DMS 273 treated with DMSO at 0.1 percent for 48 hours (cell line): ENCODE measurements at regions not wholly inside any gene's neighbourhood (a gene's known extent, or its start where the extent isn't known, plus 50 kb on each side); places are given as distances from the start of the nearest gene placed in this dataset.
"Not testable (repeated sequence)": the region's sequence is repeated elsewhere in the genome, so short reads cannot be mapped to it uniquely, and the experiment has no call there.

Source experiments
- DNase-seq: peaks from one replicate; lab custom pipeline; 2025; lab: John Stamatoyannopoulos, UW

- no peak for DNase-seq
Observed at GRCh38 chr16:7278636-7279035, 54.0 kb upstream of the RBFOX1 start.

GRCh38 chr16:7272567-7273158, 60.0 kb upstream of the RBFOX1 start:
- DNase-seq: no peak

GRCh38 chr16:7271486-7271885, 61.2 kb upstream of the RBFOX1 start:
- DNase-seq: no peak

GRCh38 chr16:7270823-7271222, 61.8 kb upstream of the RBFOX1 start:
- no peak for DNase-seq

- DNase-seq: no peak
Observed at GRCh38 chr16:7270006-7270405, 62.6 kb upstream of the RBFOX1 start.

GRCh38 chr16:7268182-7268581, 64.5 kb upstream of the RBFOX1 start:
- DNase-seq: no peak

GRCh38 chr16:7257016-7257415, 75.6 kb upstream of the RBFOX1 start:
- DNase-seq: no peak

GRCh38 chr16:7246578-7246977, 86.1 kb upstream of the RBFOX1 start:
- no peak for DNase-seq

GRCh38 chr16:7239547-7239946, 93.1 kb upstream of the RBFOX1 start:
- no peak for DNase-seq

GRCh38 chr16:7236824-7237410, 95.7 kb upstream of the RBFOX1 start:
- no peak for DNase-seq

- DNase-seq: no peak
Observed at GRCh38 chr16:7233975-7234374, 98.7 kb upstream of the RBFOX1 start.

- no peak for DNase-seq
Observed at GRCh38 chr16:7231762-7232161, 100.9 kb upstream of the RBFOX1 start.

GRCh38 chr16:7229433-7230218, 103.0 kb upstream of the RBFOX1 start:
- DNase-seq: not testable (repeated sequence)

GRCh38 chr16:7227229-7227721, 105.4 kb upstream of the RBFOX1 start:
- DNase-seq: no peak

GRCh38 chr16:7221157-7221556, 111.5 kb upstream of the RBFOX1 start:
- DNase-seq: no peak

GRCh38 chr16:7218936-7219335, 113.7 kb upstream of the RBFOX1 start:
- DNase-seq: no peak

- DNase-seq: no peak
Observed at GRCh38 chr16:7217797-7218196, 114.8 kb upstream of the RBFOX1 start.

GRCh38 chr16:7216719-7217118, 115.9 kb upstream of the RBFOX1 start:
- no peak for DNase-seq

GRCh38 chr16:7211781-7212180, 120.9 kb upstream of the RBFOX1 start:
- DNase-seq: no peak

- DNase-seq: no peak
Observed at GRCh38 chr16:7209598-7209997, 123.0 kb upstream of the RBFOX1 start.

- no peak for DNase-seq
Observed at GRCh38 chr16:7206469-7206868, 126.2 kb upstream of the RBFOX1 start.

GRCh38 chr16:7200320-7200719, 132.3 kb upstream of the RBFOX1 start:
- no peak for DNase-seq

GRCh38 chr16:7185689-7186088, 147.0 kb upstream of the RBFOX1 start:
- DNase-seq: no peak
